ENCODE measurements at regions not wholly inside any gene's neighbourhood (a gene's known extent, or its start where the extent isn't known, plus 50 kb on each side); places are given as distances from the start of the nearest gene placed in this dataset.

DNA sequence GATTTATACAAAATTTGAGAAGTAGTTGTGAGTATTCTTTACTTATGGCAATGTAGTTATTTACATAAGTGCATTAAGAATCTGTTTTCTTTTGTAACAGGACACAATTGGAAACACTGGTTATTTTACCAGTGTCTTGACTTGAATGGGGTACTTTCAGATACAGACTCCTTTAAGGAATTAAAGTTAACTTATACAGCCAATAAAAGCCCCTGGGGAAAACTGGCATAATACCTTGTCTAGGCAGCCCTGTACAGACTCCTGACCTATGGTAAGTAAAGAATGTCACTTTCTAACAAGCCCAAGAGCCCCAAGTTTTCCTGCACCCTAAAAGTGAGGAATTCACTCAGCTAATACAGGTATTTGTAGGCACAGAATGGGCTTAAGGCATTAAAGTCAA is 241.8 kb downstream of the CPXCR1 start:
- ChIA-PET POLR2A (no interaction called here), CTCF (no interaction called here)
- Histone ChIP-seq H3K9me3 (no peaks in the 10 kb centered on the region), H4K20me1 (ENCODE audit: insufficient read depth) (no peaks in the 10 kb centered on the region), H2AFZ (ENCODE audit: low read depth) (no peak overlapping the region), H3K27me3 (ENCODE audit: insufficient read depth) (no peaks in the 10 kb centered on the region; the same call in 1 of the 2 replicates), H3K9ac (no peak overlapping the region), H3K79me2 (ENCODE audit: insufficient read depth) (no peaks in the 10 kb centered on the region), H3F3A (replicated peaks; ENCODE audit: insufficient read depth) (no peaks in the 10 kb centered on the region), H3K4me1 (ENCODE audit: control insufficient read depth in 1 of 2, insufficient read depth in 2 of 2, low read depth in 1 of 2, low read length in 1 of 2) (no peaks in the 10 kb centered on the region), H3K4me2 (no peak overlapping the region), H3K27ac (ENCODE audit: low read depth in 2 of 2, low read length in 1 of 2) (no peak overlapping the region), H3K4me3 (ENCODE audit: low read depth in 2 of 2, low read length in 1 of 2) (no peak overlapping the region), H3K36me3 (replicated peaks in 1 of 2; ENCODE audit: control insufficient read depth in 1 of 2, insufficient read depth in 2 of 2, low read length in 1 of 2) (no peaks in the 10 kb centered on the region), H3K9me2 (no peaks in the 10 kb centered on the region)
- DNase-seq: no peak
- TF ChIP-seq EZH2phosphoT487 (IDR thresholded peaks at IDR 0.05; ENCODE audit: borderline replicate concordance, low read depth) (no peak), ELF1 (IDR thresholded peaks at IDR 0.05) (no peak), NFIC (IDR thresholded peaks at IDR 0.05; ENCODE audit: borderline replicate concordance) (no peak), MEF2A (IDR thresholded peaks at IDR 0.05; ENCODE audit: borderline replicate concordance, low read depth) (no peak), MXI1 (IDR thresholded peaks at IDR 0.05; ENCODE audit: low read depth, low read length) (no peak), JUND (IDR thresholded peaks at IDR 0.05) (no peak), RCOR1 (IDR thresholded peaks at IDR 0.05; ENCODE audit: low read length) (no peak), POLR2AphosphoS5 (IDR thresholded peaks at IDR 0.05; ENCODE audit: low read depth, low read length) (no peak), RXRA (IDR thresholded peaks at IDR 0.05; ENCODE audit: borderline replicate concordance, low read depth) (no peak), GABPA (IDR thresholded peaks at IDR 0.05; ENCODE audit: low read depth) (no peak)
- TF ChIP-seq, protein P1, sequence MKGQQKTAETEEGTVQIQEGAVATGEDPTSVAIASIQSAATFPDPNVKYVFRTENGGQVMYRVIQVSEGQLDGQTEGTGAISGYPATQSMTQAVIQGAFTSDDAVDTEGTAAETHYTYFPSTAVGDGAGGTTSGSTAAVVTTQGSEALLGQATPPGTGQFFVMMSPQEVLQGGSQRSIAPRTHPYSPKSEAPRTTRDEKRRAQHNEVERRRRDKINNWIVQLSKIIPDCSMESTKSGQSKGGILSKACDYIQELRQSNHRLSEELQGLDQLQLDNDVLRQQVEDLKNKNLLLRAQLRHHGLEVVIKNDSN (IDR thresholded peaks at IDR 0.05; ENCODE audit: borderline replicate concordance, low read depth): no peak
- TF ChIP-seq, protein P2, sequence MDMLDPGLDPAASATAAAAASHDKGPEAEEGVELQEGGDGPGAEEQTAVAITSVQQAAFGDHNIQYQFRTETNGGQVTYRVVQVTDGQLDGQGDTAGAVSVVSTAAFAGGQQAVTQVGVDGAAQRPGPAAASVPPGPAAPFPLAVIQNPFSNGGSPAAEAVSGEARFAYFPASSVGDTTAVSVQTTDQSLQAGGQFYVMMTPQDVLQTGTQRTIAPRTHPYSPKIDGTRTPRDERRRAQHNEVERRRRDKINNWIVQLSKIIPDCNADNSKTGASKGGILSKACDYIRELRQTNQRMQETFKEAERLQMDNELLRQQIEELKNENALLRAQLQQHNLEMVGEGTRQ (IDR thresholded peaks at IDR 0.05; ENCODE audit: borderline replicate concordance, low read depth, low read length): no peak
- TF ChIP-seq, protein P3, sequence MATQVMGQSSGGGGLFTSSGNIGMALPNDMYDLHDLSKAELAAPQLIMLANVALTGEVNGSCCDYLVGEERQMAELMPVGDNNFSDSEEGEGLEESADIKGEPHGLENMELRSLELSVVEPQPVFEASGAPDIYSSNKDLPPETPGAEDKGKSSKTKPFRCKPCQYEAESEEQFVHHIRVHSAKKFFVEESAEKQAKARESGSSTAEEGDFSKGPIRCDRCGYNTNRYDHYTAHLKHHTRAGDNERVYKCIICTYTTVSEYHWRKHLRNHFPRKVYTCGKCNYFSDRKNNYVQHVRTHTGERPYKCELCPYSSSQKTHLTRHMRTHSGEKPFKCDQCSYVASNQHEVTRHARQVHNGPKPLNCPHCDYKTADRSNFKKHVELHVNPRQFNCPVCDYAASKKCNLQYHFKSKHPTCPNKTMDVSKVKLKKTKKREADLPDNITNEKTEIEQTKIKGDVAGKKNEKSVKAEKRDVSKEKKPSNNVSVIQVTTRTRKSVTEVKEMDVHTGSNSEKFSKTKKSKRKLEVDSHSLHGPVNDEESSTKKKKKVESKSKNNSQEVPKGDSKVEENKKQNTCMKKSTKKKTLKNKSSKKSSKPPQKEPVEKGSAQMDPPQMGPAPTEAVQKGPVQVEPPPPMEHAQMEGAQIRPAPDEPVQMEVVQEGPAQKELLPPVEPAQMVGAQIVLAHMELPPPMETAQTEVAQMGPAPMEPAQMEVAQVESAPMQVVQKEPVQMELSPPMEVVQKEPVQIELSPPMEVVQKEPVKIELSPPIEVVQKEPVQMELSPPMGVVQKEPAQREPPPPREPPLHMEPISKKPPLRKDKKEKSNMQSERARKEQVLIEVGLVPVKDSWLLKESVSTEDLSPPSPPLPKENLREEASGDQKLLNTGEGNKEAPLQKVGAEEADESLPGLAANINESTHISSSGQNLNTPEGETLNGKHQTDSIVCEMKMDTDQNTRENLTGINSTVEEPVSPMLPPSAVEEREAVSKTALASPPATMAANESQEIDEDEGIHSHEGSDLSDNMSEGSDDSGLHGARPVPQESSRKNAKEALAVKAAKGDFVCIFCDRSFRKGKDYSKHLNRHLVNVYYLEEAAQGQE (IDR thresholded peaks at IDR 0.05; ENCODE audit: low read depth, low read length): no peak
- TF ChIP-seq, protein P4, sequence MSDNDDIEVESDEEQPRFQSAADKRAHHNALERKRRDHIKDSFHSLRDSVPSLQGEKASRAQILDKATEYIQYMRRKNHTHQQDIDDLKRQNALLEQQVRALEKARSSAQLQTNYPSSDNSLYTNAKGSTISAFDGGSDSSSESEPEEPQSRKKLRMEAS (IDR thresholded peaks at IDR 0.05; ENCODE audit: low read depth): no peak
- TF ChIP-seq, protein P5, sequence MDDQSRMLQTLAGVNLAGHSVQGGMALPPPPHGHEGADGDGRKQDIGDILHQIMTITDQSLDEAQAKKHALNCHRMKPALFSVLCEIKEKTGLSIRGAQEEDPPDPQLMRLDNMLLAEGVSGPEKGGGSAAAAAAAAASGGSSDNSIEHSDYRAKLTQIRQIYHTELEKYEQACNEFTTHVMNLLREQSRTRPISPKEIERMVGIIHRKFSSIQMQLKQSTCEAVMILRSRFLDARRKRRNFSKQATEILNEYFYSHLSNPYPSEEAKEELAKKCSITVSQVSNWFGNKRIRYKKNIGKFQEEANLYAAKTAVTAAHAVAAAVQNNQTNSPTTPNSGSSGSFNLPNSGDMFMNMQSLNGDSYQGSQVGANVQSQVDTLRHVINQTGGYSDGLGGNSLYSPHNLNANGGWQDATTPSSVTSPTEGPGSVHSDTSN (IDR thresholded peaks at IDR 0.05): no peak

All from SK-N-SH (cell line).